GM19023 (cell line): ENCODE measurements at regions not wholly inside any gene's neighbourhood (a gene's known extent, or its start where the extent isn't known, plus 50 kb on each side); places are given as distances from the start of the nearest gene placed in this dataset.
"Not testable (repeated sequence)": the region's sequence is repeated elsewhere in the genome, so short reads cannot be mapped to it uniquely, and the experiment has no call there.

Experiments
- ATAC-seq: cut with Tn5 transposase; IDR thresholded peaks from one replicate; pipeline ENCODE4 v1.9.1; 2021; ENCODE audit warnings: mild to moderate bottlenecking, moderate library complexity; ENCODE audit not compliant: unreplicated experiment

GRCh38 chr16:51869176-51869575 is 677.8 kb downstream of the TOX3 start:
- ATAC-seq, result no peak

- ATAC-seq, result no peak
Measured at GRCh38 chr16:51868631-51869030, 678.3 kb downstream of the TOX3 start.

- no peak for ATAC-seq
Measured at GRCh38 chr16:51867386-51868065, 679.4 kb downstream of the TOX3 start.

- ATAC-seq, result no peak
Measured at GRCh38 chr16:51864575-51864974, 682.4 kb downstream of the TOX3 start.

- ATAC-seq, result no peak
Measured at GRCh38 chr16:51854401-51854951, 692.5 kb downstream of the TOX3 start.

GRCh38 chr16:51853586-51853985 is 693.4 kb downstream of the TOX3 start:
- ATAC-seq, result no peak

- ATAC-seq, result no peak
Measured at GRCh38 chr16:51852892-51853291, 694.1 kb downstream of the TOX3 start.

- ATAC-seq, result no peak
Measured at GRCh38 chr16:51851111-51851510, 695.8 kb downstream of the TOX3 start.

- no peak for ATAC-seq
Measured at GRCh38 chr16:51849715-51850114, 697.2 kb downstream of the TOX3 start.

GRCh38 chr16:51845586-51846305 is 694.7 kb upstream of the SALL1 start:
- no peak for ATAC-seq

- ATAC-seq, result no peak
Measured at GRCh38 chr16:51839727-51840462, 688.8 kb upstream of the SALL1 start.

GRCh38 chr16:51834794-51835193 is 683.7 kb upstream of the SALL1 start:
- ATAC-seq, result no peak

GRCh38 chr16:51834133-51834532 is 683.1 kb upstream of the SALL1 start:
- ATAC-seq, result no peak

GRCh38 chr16:51831595-51832367 is 680.7 kb upstream of the SALL1 start:
- ATAC-seq, result no peak

- not testable (repeated sequence) for ATAC-seq
Measured at GRCh38 chr16:51831034-51831433, 680.0 kb upstream of the SALL1 start.

- ATAC-seq, result no peak
Measured at GRCh38 chr16:51825779-51826178, 674.7 kb upstream of the SALL1 start.

GRCh38 chr16:51822471-51822870 is 671.4 kb upstream of the SALL1 start:
- ATAC-seq, result no peak

- no peak for ATAC-seq
Measured at GRCh38 chr16:51821527-51821926, 670.5 kb upstream of the SALL1 start.

GRCh38 chr16:51820176-51820575 is 669.1 kb upstream of the SALL1 start:
- ATAC-seq, result no peak

GRCh38 chr16:51818342-51818944 is 667.4 kb upstream of the SALL1 start:
- no peak for ATAC-seq
